ENCODE measurements at regions not wholly inside any gene's neighbourhood (a gene's known extent, or its start where the extent isn't known, plus 50 kb on each side); places are given as distances from the start of the nearest gene placed in this dataset.

GRCh38 chr5:61884252-61884855 is 421.7 kb upstream of the KIF2A start:
- Mint-ChIP-seq H3K27ac (no peak overlapping the region), H3K36me3 (ENCODE audit: insufficient read depth in 2 of 2) (no peaks in the 10 kb centered on the region), H3K9me3 (peaks cover 2 to 3% of the 10 kb centered on the region in 2 donors), H3K27me3 (ENCODE audit: low read depth) (no peaks in the 10 kb centered on the region), H3K4me1 (ENCODE audit: low read depth) (no peaks in the 10 kb centered on the region), H3K4me3 (no peak overlapping the region)
- ATAC-seq (replicated peaks in 1 of 2), result no peak
- DNase-seq, result no peak

DNA sequence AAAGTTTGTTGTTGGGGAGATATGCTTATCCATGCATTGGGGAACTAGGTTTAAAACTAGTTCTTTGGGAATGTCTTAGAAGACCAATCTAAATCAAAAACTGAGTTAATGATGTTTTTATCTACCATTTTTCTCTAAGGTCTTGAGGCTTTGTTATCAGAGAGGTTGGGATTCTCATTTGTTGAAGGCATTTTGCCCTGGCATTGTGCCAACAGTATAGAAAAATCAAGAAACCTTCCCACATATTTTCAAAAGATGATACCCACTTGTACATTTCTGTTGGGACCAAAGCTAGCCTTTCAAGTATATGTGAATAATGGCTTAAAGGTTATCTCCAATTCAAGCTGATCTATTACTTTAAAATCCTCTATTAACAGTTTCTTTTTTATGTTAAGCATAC is 419.8 kb upstream of the KIF2A start:
- H3K36me3 Mint-ChIP-seq (ENCODE audit: insufficient read depth in 2 of 2), result no peaks in the 10 kb centered on the region
- DNase-seq (no peak), ATAC-seq (replicated peaks in 1 of 2) (no peak)
- no peak overlapping the region for H3K27ac Mint-ChIP-seq
- no peaks in the 10 kb centered on the region for H3K27me3 Mint-ChIP-seq (ENCODE audit: low read depth)
- no peaks in the 10 kb centered on the region for H3K4me1 Mint-ChIP-seq (ENCODE audit: low read depth)
- no peak overlapping the region for H3K4me3 Mint-ChIP-seq
- H3K9me3 Mint-ChIP-seq, result peaks cover 3 to 5% of the 10 kb centered on the region in 2 donors

GRCh38 chr5:61887271-61887670 is 418.7 kb upstream of the KIF2A start:
- no peaks in the 10 kb centered on the region for H3K4me1 Mint-ChIP-seq (ENCODE audit: low read depth)
- ATAC-seq (replicated peaks in 1 of 2) (no peak), DNase-seq (no peak)
- no peaks in the 10 kb centered on the region for H3K27me3 Mint-ChIP-seq (ENCODE audit: low read depth)
- H3K4me3 Mint-ChIP-seq, result no peak overlapping the region
- H3K9me3 Mint-ChIP-seq, result peaks cover 3 to 5% of the 10 kb centered on the region in 2 donors
- H3K36me3 Mint-ChIP-seq (ENCODE audit: insufficient read depth in 2 of 2), result no peaks in the 10 kb centered on the region
- H3K27ac Mint-ChIP-seq, result no peak overlapping the region

- no peak for ATAC-seq (replicated peaks in 1 of 2)
- H3K4me3 Mint-ChIP-seq, result no peak overlapping the region
- H3K27ac Mint-ChIP-seq, result no peak overlapping the region
- H3K9me3 Mint-ChIP-seq, result peaks cover 0 to 2% of the 10 kb centered on the region in 2 donors
- no peak for DNase-seq
- H3K36me3 Mint-ChIP-seq (ENCODE audit: insufficient read depth in 2 of 2), result no peaks in the 10 kb centered on the region
- no peaks in the 10 kb centered on the region for H3K4me1 Mint-ChIP-seq (ENCODE audit: low read depth)
- H3K27me3 Mint-ChIP-seq (ENCODE audit: low read depth), result no peaks in the 10 kb centered on the region
Measured at GRCh38 chr5:61894046-61894445, 412.0 kb upstream of the KIF2A start.

DNA sequence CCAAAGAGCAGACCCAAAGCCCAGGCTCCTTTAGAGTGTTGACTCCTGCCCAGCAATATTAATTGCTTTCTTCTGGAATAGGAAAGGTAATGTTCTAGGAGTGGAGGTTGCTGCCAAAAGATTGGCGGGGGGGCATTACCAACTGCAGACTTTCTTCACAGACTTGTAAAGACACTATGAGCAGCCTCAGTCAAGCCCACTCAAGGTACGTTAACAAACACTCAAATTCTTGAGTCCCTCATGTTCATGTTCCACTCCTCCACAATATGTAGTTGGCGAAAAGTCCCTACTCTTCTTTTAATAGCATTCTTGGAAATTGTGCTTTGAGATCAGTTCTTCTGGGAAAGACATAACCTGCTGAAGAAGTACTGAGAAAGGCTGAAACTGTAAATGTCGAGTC is 409.2 kb upstream of the KIF2A start:
- H3K27me3 Mint-ChIP-seq (ENCODE audit: low read depth), result no peaks in the 10 kb centered on the region
- no peaks in the 10 kb centered on the region for H3K36me3 Mint-ChIP-seq (ENCODE audit: insufficient read depth in 2 of 2)
- no peak for DNase-seq
- no peaks in the 10 kb centered on the region for H3K4me1 Mint-ChIP-seq (ENCODE audit: low read depth)
- ATAC-seq (replicated peaks in 1 of 2), result no peak
- H3K4me3 Mint-ChIP-seq, result no peak overlapping the region
- H3K9me3 Mint-ChIP-seq, result no peaks in the 10 kb centered on the region
- H3K27ac Mint-ChIP-seq, result no peak overlapping the region

GRCh38 chr5:61897251-61897650 is 408.8 kb upstream of the KIF2A start:
- H3K4me3 Mint-ChIP-seq, result no peak overlapping the region
- ATAC-seq (replicated peaks in 1 of 2), result no peak
- no peak overlapping the region for H3K27ac Mint-ChIP-seq
- no peak for DNase-seq
- H3K27me3 Mint-ChIP-seq (ENCODE audit: low read depth), result no peaks in the 10 kb centered on the region
- H3K9me3 Mint-ChIP-seq, result no peaks in the 10 kb centered on the region
- H3K4me1 Mint-ChIP-seq (ENCODE audit: low read depth), result no peaks in the 10 kb centered on the region
- no peaks in the 10 kb centered on the region for H3K36me3 Mint-ChIP-seq (ENCODE audit: insufficient read depth in 2 of 2)

- H3K4me1 Mint-ChIP-seq (ENCODE audit: low read depth), result no peaks in the 10 kb centered on the region
- ATAC-seq (replicated peaks in 1 of 2), result no peak
- H3K27ac Mint-ChIP-seq, result no peak overlapping the region
- no peaks in the 10 kb centered on the region for H3K36me3 Mint-ChIP-seq (ENCODE audit: insufficient read depth in 2 of 2)
- H3K27me3 Mint-ChIP-seq (ENCODE audit: low read depth), result no peaks in the 10 kb centered on the region
- no peak overlapping the region for H3K4me3 Mint-ChIP-seq
- no peaks in the 10 kb centered on the region for H3K9me3 Mint-ChIP-seq
- DNase-seq, result no peak
Measured at GRCh38 chr5:61901997-61902396, 404.0 kb upstream of the KIF2A start.

DNA sequence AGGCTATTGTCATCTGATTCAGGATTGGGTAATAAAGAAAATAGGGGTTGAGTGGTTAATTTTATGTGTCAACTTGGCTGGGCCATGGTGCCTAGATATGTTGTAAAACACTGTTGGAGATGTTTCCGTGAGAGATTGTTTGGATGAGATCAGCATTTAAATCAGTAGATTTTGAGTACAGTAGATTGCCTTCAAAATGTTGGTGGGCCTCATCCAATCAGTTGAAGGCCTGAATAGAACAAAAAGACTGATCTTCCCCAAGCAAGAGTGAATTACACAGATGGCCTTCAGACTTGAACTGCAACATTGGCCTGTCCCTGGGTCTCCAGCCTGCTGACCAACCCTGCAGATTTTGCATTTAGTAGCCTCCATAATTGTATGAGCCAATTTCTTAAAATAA is 401.3 kb upstream of the KIF2A start:
- no peak for ATAC-seq (replicated peaks in 1 of 2)
- Mint-ChIP-seq H3K4me3 (no peak overlapping the region), H3K27me3 (ENCODE audit: low read depth) (no peaks in the 10 kb centered on the region)

DNA sequence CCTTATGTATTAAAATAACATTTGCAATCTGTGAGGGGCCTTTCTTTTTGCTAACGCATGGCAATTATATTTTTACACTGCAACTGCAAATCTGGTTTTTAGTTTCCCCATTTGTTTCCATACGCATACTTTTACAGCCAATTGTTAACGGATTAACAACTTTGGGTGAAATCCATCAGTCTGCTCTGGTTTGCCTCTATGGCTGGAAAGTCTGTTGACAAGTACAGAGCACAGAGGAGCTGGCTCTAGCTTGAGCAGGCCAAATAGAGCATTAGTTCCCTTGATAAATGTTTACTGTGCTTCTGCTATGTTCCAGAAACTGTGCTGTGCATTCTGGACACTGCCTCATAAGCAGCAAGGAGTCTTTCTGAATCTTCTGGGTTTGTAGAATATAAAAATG is 400.4 kb upstream of the KIF2A start:
- DNase-seq (no peak), ATAC-seq (replicated peaks in 1 of 2) (no peak)
- no peak overlapping the region for H3K27ac Mint-ChIP-seq
- H3K36me3 Mint-ChIP-seq (ENCODE audit: insufficient read depth in 2 of 2), result no peaks in the 10 kb centered on the region
- no peaks in the 10 kb centered on the region for H3K4me1 Mint-ChIP-seq (ENCODE audit: low read depth)
- peaks cover 0 to 2% of the 10 kb centered on the region in 2 donors for H3K9me3 Mint-ChIP-seq
- no peak overlapping the region for H3K4me3 Mint-ChIP-seq
- no peaks in the 10 kb centered on the region for H3K27me3 Mint-ChIP-seq (ENCODE audit: low read depth)

More for the DNA sequence above, 401.3 kb upstream of the KIF2A start:
- no peak overlapping the region for H3K27ac Mint-ChIP-seq
- no peak for DNase-seq
- no peaks in the 10 kb centered on the region for H3K4me1 Mint-ChIP-seq (ENCODE audit: low read depth)
- peaks cover 0 to 2% of the 10 kb centered on the region in 2 donors for H3K9me3 Mint-ChIP-seq
- H3K36me3 Mint-ChIP-seq (ENCODE audit: insufficient read depth in 2 of 2), result no peaks in the 10 kb centered on the region

GRCh38 chr5:61906820-61907219 is 399.2 kb upstream of the KIF2A start:
- Mint-ChIP-seq H3K27ac (no peak overlapping the region), H3K4me1 (ENCODE audit: low read depth) (no peaks in the 10 kb centered on the region), H3K4me3 (no peak overlapping the region), H3K9me3 (peaks cover 0 to 2% of the 10 kb centered on the region in 2 donors), H3K27me3 (ENCODE audit: low read depth) (no peaks in the 10 kb centered on the region), H3K36me3 (ENCODE audit: insufficient read depth in 2 of 2) (no peaks in the 10 kb centered on the region)
- no peak for DNase-seq
- ATAC-seq (replicated peaks in 1 of 2), result no peak

DNA sequence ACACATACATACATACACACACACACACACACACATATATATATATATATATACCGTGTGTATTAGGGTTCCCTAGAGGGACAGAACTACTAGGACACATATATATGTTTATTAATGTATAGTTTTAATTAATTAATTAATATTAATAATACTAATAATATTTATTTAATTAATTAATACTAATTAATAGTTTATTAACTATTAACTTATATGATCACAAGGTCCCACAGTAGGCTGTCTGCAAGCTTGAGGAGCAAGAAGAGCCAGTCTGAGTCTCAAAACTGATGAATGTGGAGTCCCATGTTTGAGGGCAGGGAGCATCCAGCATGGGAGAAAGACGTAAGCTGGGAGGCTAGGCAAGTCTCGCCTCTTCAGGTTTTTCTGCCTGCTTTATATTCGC is 398.0 kb upstream of the KIF2A start:
- no peaks in the 10 kb centered on the region for H3K4me1 Mint-ChIP-seq (ENCODE audit: low read depth)
- H3K9me3 Mint-ChIP-seq, result peaks cover 2% of the 10 kb centered on the region in 2 donors
- H3K27ac Mint-ChIP-seq, result no peak overlapping the region
- no peaks in the 10 kb centered on the region for H3K27me3 Mint-ChIP-seq (ENCODE audit: low read depth)
- no peak overlapping the region for H3K4me3 Mint-ChIP-seq
- no peak for DNase-seq
- H3K36me3 Mint-ChIP-seq (ENCODE audit: insufficient read depth in 2 of 2), result no peaks in the 10 kb centered on the region
- no peak for ATAC-seq (replicated peaks in 1 of 2)

- no peak for ATAC-seq (replicated peaks in 1 of 2)
- Mint-ChIP-seq H3K4me3 (no peak overlapping the region), H3K4me1 (ENCODE audit: low read depth) (no peaks in the 10 kb centered on the region)
Measured at GRCh38 chr5:61910771-61911170, 395.2 kb upstream of the KIF2A start.

DNA sequence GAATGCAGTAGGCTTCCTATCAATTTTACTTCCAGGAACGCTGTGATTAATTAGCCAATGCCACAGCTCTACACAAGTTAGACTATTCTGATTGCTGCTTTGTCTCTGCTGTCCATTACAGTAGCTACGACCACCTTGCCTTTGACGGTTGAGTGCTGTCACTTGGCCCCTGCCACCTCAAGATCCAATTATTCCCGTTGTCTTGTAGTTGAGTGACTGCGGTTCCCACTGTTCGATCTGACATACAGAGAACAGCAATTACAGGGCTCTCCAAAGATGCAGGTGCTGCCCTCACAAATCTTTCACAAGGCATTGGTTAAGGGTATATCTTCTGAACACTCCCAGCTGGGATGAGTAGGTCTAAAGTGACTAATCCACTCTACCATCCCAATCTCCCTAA is 393.4 kb upstream of the KIF2A start:
- DNase-seq (no peak), ATAC-seq (replicated peaks in 1 of 2) (no peak)
- H3K9me3 Mint-ChIP-seq, result peaks cover 2 to 3% of the 10 kb centered on the region in 2 donors
- no peak overlapping the region for H3K27ac Mint-ChIP-seq
- H3K4me3 Mint-ChIP-seq, result no peak overlapping the region
- no peaks in the 10 kb centered on the region for H3K4me1 Mint-ChIP-seq (ENCODE audit: low read depth)
- H3K27me3 Mint-ChIP-seq (ENCODE audit: low read depth), result no peaks in the 10 kb centered on the region
- H3K36me3 Mint-ChIP-seq (ENCODE audit: insufficient read depth in 2 of 2), result no peaks in the 10 kb centered on the region

More at GRCh38 chr5:61910771-61911170, 395.2 kb upstream of the KIF2A start:
- DNase-seq, result no peak
- Mint-ChIP-seq H3K9me3 (peaks cover 2 to 3% of the 10 kb centered on the region in 2 donors), H3K27me3 (ENCODE audit: low read depth) (no peaks in the 10 kb centered on the region), H3K36me3 (ENCODE audit: insufficient read depth in 2 of 2) (no peaks in the 10 kb centered on the region), H3K27ac (no peak overlapping the region)

GRCh38 chr5:61915646-61916045 is 390.4 kb upstream of the KIF2A start:
- ATAC-seq (replicated peaks in 1 of 2) (no peak), DNase-seq (no peak)
- H3K4me1 Mint-ChIP-seq (ENCODE audit: low read depth), result no peaks in the 10 kb centered on the region
- no peak overlapping the region for H3K4me3 Mint-ChIP-seq
- H3K36me3 Mint-ChIP-seq (ENCODE audit: insufficient read depth in 2 of 2), result no peaks in the 10 kb centered on the region
- H3K9me3 Mint-ChIP-seq, result peaks cover 2% of the 10 kb centered on the region in 2 donors
- no peak overlapping the region for H3K27ac Mint-ChIP-seq
- H3K27me3 Mint-ChIP-seq (ENCODE audit: low read depth), result no peaks in the 10 kb centered on the region

Data from activated T-cell treated with anti-CD3 and anti-CD28 coated beads, Interleukin-2, amount 50 U/mL, for 72 hours (primary cell).